Small intestine (tissue), 7 donors: ENCODE measurements at regions not wholly inside any gene's neighbourhood (a gene's known extent, or its start where the extent isn't known, plus 50 kb on each side); places are given as distances from the start of the nearest gene placed in this dataset.

ENCODE experiments used
- DNase-seq, 2 donors: peaks; one replicate each; pipeline versions ENCODE4 v3.0.0 to v3.0.0-alpha.2; 2013
- FAIRE-seq: peaks from 2 replicates; lab custom pipeline; 2012; peaks lifted over from hg19 to GRCh38; lab: Jason Lieb, UNC
- H3K27ac ChIP-seq, 3 donors: one replicate each; pipeline ENCODE4 v1.5.1; 2013; ENCODE audit warnings: low read length in 2 of 3, mild to moderate bottlenecking in 2 of 3, control low read depth in 1 of 3, inconsistent platforms in 1 of 3, low read depth in 1 of 3, moderate library complexity in 1 of 3
- H3K27me3 ChIP-seq, 3 donors: one replicate each; pipeline ENCODE4 v1.6.1; 2013; ENCODE audit warnings: low read length in 3 of 3, inconsistent platforms in 1 of 3; ENCODE audit not compliant: control insufficient read depth in 3 of 3, insufficient read depth in 3 of 3
- H3K36me3 ChIP-seq, 3 donors: one replicate each; pipeline ENCODE4 v1.6.1; 2013; ENCODE audit warnings: low read length in 3 of 3, inconsistent platforms in 1 of 3, low read depth in 1 of 3, mild to moderate bottlenecking in 1 of 3, moderate library complexity in 1 of 3; ENCODE audit not compliant: control insufficient read depth in 3 of 3, insufficient read depth in 2 of 3
- H3K4me1 ChIP-seq, 3 donors: one replicate each; pipeline ENCODE4 v1.6.1; 2013; ENCODE audit warnings: low read length in 2 of 3, inconsistent platforms in 1 of 3, low read depth in 1 of 3, mild to moderate bottlenecking in 1 of 3, moderate library complexity in 1 of 3; ENCODE audit not compliant: control insufficient read depth in 3 of 3, insufficient read depth in 2 of 3
- H3K4me3 ChIP-seq, 3 donors: one replicate each; pipeline ENCODE4 v1.5.1; 2013; ENCODE audit warnings: low read length in 3 of 3, control low read depth in 1 of 3, inconsistent platforms in 1 of 3, low read depth in 1 of 3, mild to moderate bottlenecking in 1 of 3, moderate library complexity in 1 of 3
- H3K9me3 ChIP-seq, 2 donors: one replicate each; pipeline ENCODE4 v1.6.1; 2013; ENCODE audit warnings: low read depth in 1 of 2, low read length in 1 of 2; ENCODE audit not compliant: control insufficient read depth in 2 of 2, insufficient read depth in 1 of 2
- WGBS, 3 donors: extraction: QIAGEN DNeasy Blood & Tissue Kit; methylation state at CpG; one replicate each; pipeline ENCODE4 v1.1.7; 2013; 5-methylcytosine and 5-hydroxymethylcytosine counted together
- donor health status: healthy with polysubstance abuse.
- donor health status: control.
- donor health status: control.
- donor health status: Bipolar disorder and iron deficiency.
- donor health status: healthy.

GRCh38 chr9:27726244-27727081 lies 153.2 kb upstream of the C9orf72 start:
- H3K36me3 ChIP-seq, result no peaks in the 10 kb centered on the region
- 2 to 3% (median 3%) methylated on average over 4 of the region's 4 CpGs for WGBS, 3 donors
- peak; percentile 72 to 82 for DNase-seq
- no peaks in the 10 kb centered on the region for H3K4me1 ChIP-seq
- H3K27me3 ChIP-seq, result no peaks in the 10 kb centered on the region
- no peak for FAIRE-seq
- H3K9me3 ChIP-seq, result no peaks in the 10 kb centered on the region
- no peak overlapping the region for H3K27ac ChIP-seq
- H3K4me3 ChIP-seq, result no peak overlapping the region

GRCh38 chr9:27732494-27732893 lies 159.2 kb upstream of the C9orf72 start:
- no peak for FAIRE-seq
- 92 to 96% (median 94%) methylated on average over 1 of the region's 1 CpG for WGBS, 3 donors

GRCh38 chr9:27743490-27743889 lies 170.2 kb upstream of the C9orf72 start:
- Histone ChIP-seq H3K27ac (no peak overlapping the region), H3K9me3 (no peaks in the 10 kb centered on the region), H3K27me3 (no peaks in the 10 kb centered on the region), H3K4me1 (no peaks in the 10 kb centered on the region), H3K4me3 (no peak overlapping the region), H3K36me3 (no peaks in the 10 kb centered on the region)
- DNase-seq (no peak), FAIRE-seq (no peak)
- 64 to 71% (median 70%) methylated on average over 1 of the region's 1 CpG for WGBS, 3 donors

More at GRCh38 chr9:27732494-27732893, 159.2 kb upstream of the C9orf72 start:
- DNase-seq, result no peak
- H3K27ac ChIP-seq, result no peak overlapping the region
- no peaks in the 10 kb centered on the region for H3K4me1 ChIP-seq
- H3K27me3 ChIP-seq, result no peaks in the 10 kb centered on the region
- H3K36me3 ChIP-seq, result no peaks in the 10 kb centered on the region
- no peak overlapping the region for H3K4me3 ChIP-seq
- peaks cover 0 to 2% of the 10 kb centered on the region in 2 donors for H3K9me3 ChIP-seq

GRCh38 chr9:27747450-27747849 lies 174.2 kb upstream of the C9orf72 start:
- no peak overlapping the region for H3K27ac ChIP-seq
- no peaks in the 10 kb centered on the region for H3K27me3 ChIP-seq
- 11 to 34% (median 16%) methylated on average over 1 of the region's 1 CpG for WGBS, 3 donors
- H3K36me3 ChIP-seq, result no peaks in the 10 kb centered on the region
- H3K9me3 ChIP-seq, result no peaks in the 10 kb centered on the region
- H3K4me1 ChIP-seq, result no peaks in the 10 kb centered on the region
- no peak for DNase-seq
- no peak overlapping the region for H3K4me3 ChIP-seq
- FAIRE-seq, result no peak

- Histone ChIP-seq H3K4me1 (no peaks in the 10 kb centered on the region), H3K36me3 (no peaks in the 10 kb centered on the region), H3K9me3 (no peaks in the 10 kb centered on the region), H3K4me3 (no peak overlapping the region), H3K27ac (no peak overlapping the region), H3K27me3 (no peaks in the 10 kb centered on the region)
- DNase-seq, result no peak
- WGBS, 3 donors, result 71 to 78% (median 73%) methylated on average over 2 of the region's 2 CpGs
- FAIRE-seq, result no peak
These were observed 176.6 kb upstream of the C9orf72 start for GRCh38 chr9:27749838-27750237.

- no peak overlapping the region for H3K27ac ChIP-seq
- DNase-seq (no peak), FAIRE-seq (no peak)
- no peak overlapping the region for H3K4me3 ChIP-seq
- no peaks in the 10 kb centered on the region for H3K4me1 ChIP-seq
- 68 to 80% (median 75%) methylated on average over 3 of the region's 3 CpGs for WGBS, 3 donors
- no peaks in the 10 kb centered on the region for H3K36me3 ChIP-seq
- H3K27me3 ChIP-seq, result no peaks in the 10 kb centered on the region
- H3K9me3 ChIP-seq, result no peaks in the 10 kb centered on the region
These were observed 177.3 kb upstream of the C9orf72 start for GRCh38 chr9:27750566-27750965.

- DNase-seq, result no peak
- WGBS, 3 donors, result 82 to 92% (median 91%) methylated on average over 4 of the region's 4 CpGs
- no peaks in the 10 kb centered on the region for H3K4me1 ChIP-seq
- no peaks in the 10 kb centered on the region for H3K27me3 ChIP-seq
- no peak overlapping the region for H3K4me3 ChIP-seq
- FAIRE-seq, result no peak
- no peaks in the 10 kb centered on the region for H3K9me3 ChIP-seq
- H3K36me3 ChIP-seq, result no peaks in the 10 kb centered on the region
- no peak overlapping the region for H3K27ac ChIP-seq
These were observed 178.8 kb upstream of the C9orf72 start for GRCh38 chr9:27752069-27752468.

- WGBS, 3 donors, result 42 to 49% (median 43%) methylated on average over 2 of the region's 2 CpGs
- DNase-seq (no peak), FAIRE-seq (no peak)
- no peak overlapping the region for H3K4me3 ChIP-seq
- H3K36me3 ChIP-seq, result no peaks in the 10 kb centered on the region
- H3K27ac ChIP-seq, result no peak overlapping the region
- no peaks in the 10 kb centered on the region for H3K27me3 ChIP-seq
- no peaks in the 10 kb centered on the region for H3K4me1 ChIP-seq
- H3K9me3 ChIP-seq, result no peaks in the 10 kb centered on the region
These were observed 182.6 kb upstream of the C9orf72 start for GRCh38 chr9:27755846-27756245.
